Neural crest cell (in vitro differentiated cells): ENCODE measurements at regions not wholly inside any gene's neighbourhood (a gene's known extent, or its start where the extent isn't known, plus 50 kb on each side); places are given as distances from the start of the nearest gene placed in this dataset.

Experiments used
- DNase-seq: peaks from one replicate; pipeline ENCODE4 v3.0.0; 2021; ENCODE audit warnings: low read depth, mixed read lengths, low spot score
- H3K27ac Mint-ChIP-seq: one replicate; pipeline ENCODE4 v1.8.0; 2021; ENCODE audit warnings: mild to moderate bottlenecking, mixed read lengths; ENCODE audit not compliant: unreplicated experiment
- H3K27me3 Mint-ChIP-seq: 2 replicates; pipeline ENCODE4 v1.8.0; 2021; ENCODE audit warnings: low read depth, mild to moderate bottlenecking, mixed read lengths
- H3K36me3 Mint-ChIP-seq: 2 replicates; pipeline ENCODE4 v1.8.0; 2021; ENCODE audit warnings: low read depth, mild to moderate bottlenecking, mixed read lengths
- H3K4me1 Mint-ChIP-seq: 2 replicates; pipeline ENCODE4 v1.8.0; 2021; ENCODE audit warnings: mixed read lengths
- H3K4me3 Mint-ChIP-seq: one replicate; pipeline ENCODE4 v1.8.0; 2021; ENCODE audit warnings: mild to moderate bottlenecking, mixed read lengths
- H3K9me3 Mint-ChIP-seq: 2 replicates; pipeline ENCODE4 v1.8.0; 2021; ENCODE audit warnings: mixed read lengths
- CTCF ChIP-seq: fragments of 200-600 bp; sonication (generic); conservative IDR thresholded peaks from 2 replicates; pipeline ENCODE4 v1.5.0; 2021; ENCODE audit warnings: antibody characterized with exemption, mild to moderate bottlenecking

DNA sequence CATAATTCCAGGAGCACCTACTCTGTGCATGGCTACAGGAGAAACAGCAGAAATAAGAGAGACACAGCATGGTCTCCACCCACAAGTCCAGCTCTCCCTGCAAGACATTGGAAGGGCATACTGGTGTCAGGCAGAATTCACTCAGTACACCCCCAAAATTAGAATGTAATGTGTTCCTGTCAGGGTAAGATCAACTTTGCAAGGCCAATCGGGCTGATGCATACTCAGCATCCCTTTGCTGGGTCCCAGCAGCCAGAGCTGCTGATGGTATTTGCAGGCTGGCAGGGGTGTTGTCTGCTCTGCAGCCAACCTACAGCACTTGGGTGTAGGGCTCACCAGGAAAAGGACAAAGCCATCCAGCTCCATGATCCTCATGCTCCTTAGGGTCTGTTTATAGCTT is 295.4 kb upstream of the STS start:
- Mint-ChIP-seq H3K4me3 (no peak overlapping the region), H3K9me3 (peaks cover 5% of the 10 kb centered on the region), H3K27ac (no peak overlapping the region), H3K4me1 (no peaks in the 10 kb centered on the region), H3K27me3 (no peaks in the 10 kb centered on the region), H3K36me3 (peaks cover 5% of the 10 kb centered on the region)
- no peak for DNase-seq
- no peak for TF ChIP-seq CTCF

- no peak for TF ChIP-seq CTCF
- H3K27me3 Mint-ChIP-seq, result no peaks in the 10 kb centered on the region
- no peak overlapping the region for H3K27ac Mint-ChIP-seq
- H3K9me3 Mint-ChIP-seq, result peaks cover 8% of the 10 kb centered on the region
- no peak for DNase-seq
- H3K4me3 Mint-ChIP-seq, result no peak overlapping the region
- peaks cover 5% of the 10 kb centered on the region for H3K36me3 Mint-ChIP-seq
- no peaks in the 10 kb centered on the region for H3K4me1 Mint-ChIP-seq
Observed at GRCh38 chrX:6851140-6851539, 296.4 kb upstream of the STS start.

- Mint-ChIP-seq H3K4me1 (no peaks in the 10 kb centered on the region), H3K36me3 (peaks cover 5% of the 10 kb centered on the region), H3K4me3 (no peak overlapping the region), H3K9me3 (peaks cover 6% of the 10 kb centered on the region), H3K27ac (no peak overlapping the region), H3K27me3 (no peaks in the 10 kb centered on the region)
- no peak for DNase-seq
- TF ChIP-seq CTCF, result no peak
Observed at GRCh38 chrX:6849716-6850414, 297.6 kb upstream of the STS start.

DNA sequence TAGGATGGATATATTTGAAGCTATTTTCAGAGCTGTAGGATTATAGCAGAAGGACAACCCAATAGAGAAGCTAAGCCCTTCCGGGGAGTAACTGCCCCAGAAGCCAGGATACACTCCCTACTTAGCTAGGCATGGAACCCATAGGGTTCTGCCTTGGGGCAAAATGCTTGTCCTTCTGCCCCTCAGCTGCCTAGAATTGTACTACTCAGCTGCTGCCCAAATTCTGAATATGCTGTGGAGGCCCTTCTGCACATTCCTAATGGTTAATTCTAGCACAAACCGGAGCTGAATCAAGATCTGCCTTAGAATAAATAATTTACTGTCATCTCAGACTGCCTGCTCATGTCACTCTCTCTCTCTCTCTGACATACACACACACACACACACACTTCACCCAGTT is 297.7 kb upstream of the VCX3A start:
- H3K4me1 Mint-ChIP-seq, result peaks cover 2% of the 10 kb centered on the region
- H3K27ac Mint-ChIP-seq, result no peak overlapping the region
- no peaks in the 10 kb centered on the region for H3K27me3 Mint-ChIP-seq
- no peak overlapping the region for H3K4me3 Mint-ChIP-seq
- TF ChIP-seq CTCF, result no peak
- no peak for DNase-seq
- no peaks in the 10 kb centered on the region for H3K36me3 Mint-ChIP-seq
- peaks cover 5% of the 10 kb centered on the region for H3K9me3 Mint-ChIP-seq

DNA sequence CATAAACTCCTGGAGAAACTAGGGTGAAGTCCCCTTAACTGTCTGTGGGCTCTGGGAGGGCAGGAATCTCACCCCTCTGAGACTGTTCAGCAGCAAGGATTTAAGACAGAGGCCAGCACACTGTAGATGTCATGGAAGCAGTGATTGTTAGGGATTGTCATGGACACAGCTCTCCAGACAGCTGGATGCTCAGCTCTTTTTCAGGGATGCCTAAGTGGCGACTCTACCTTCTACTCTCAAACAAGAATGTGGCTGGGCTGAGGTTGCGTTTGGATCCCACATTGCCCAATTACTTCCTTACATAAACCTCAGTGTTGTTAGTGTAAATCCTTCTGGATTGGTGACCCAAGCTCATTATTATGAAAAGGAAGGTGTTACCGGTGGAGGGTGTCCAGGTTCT is 291.9 kb upstream of the VCX3A start:
- no peak overlapping the region for H3K4me3 Mint-ChIP-seq
- H3K27ac Mint-ChIP-seq, result no peak overlapping the region
- H3K36me3 Mint-ChIP-seq, result no peaks in the 10 kb centered on the region
- H3K9me3 Mint-ChIP-seq, result no peaks in the 10 kb centered on the region
- TF ChIP-seq CTCF, result no peak
- no peaks in the 10 kb centered on the region for H3K27me3 Mint-ChIP-seq
- peaks cover 9% of the 10 kb centered on the region for H3K4me1 Mint-ChIP-seq
- DNase-seq, result no peak
